ENCODE measurements at regions not wholly inside any gene's neighbourhood (a gene's known extent, or its start where the extent isn't known, plus 50 kb on each side); places are given as distances from the start of the nearest gene placed in this dataset.

DNA sequence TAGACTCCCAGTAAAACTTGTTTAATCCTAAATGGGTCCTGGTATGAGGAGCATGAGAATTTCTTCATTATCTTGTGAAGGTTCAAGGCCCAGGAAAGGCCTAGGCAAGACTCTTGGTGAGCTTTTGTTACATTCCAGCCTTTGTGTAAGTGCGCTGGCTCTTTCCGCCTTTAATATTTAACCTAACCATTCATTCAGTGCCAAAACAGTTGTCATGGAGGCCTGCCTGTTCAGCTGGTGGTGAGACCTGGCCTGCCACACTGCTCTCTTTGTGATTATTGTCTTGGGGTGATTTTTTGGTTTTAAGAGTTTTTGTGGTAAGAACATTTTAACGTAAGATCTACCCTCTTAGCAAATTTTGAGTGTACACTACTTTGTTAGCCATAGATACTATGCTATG is 127.5 kb upstream of the WWC1 start:
- peaks cover 15% of the 10 kb centered on the region for H3K4me1 ChIP-seq (ENCODE audit: control insufficient read depth, insufficient read depth, low read length)

DNA sequence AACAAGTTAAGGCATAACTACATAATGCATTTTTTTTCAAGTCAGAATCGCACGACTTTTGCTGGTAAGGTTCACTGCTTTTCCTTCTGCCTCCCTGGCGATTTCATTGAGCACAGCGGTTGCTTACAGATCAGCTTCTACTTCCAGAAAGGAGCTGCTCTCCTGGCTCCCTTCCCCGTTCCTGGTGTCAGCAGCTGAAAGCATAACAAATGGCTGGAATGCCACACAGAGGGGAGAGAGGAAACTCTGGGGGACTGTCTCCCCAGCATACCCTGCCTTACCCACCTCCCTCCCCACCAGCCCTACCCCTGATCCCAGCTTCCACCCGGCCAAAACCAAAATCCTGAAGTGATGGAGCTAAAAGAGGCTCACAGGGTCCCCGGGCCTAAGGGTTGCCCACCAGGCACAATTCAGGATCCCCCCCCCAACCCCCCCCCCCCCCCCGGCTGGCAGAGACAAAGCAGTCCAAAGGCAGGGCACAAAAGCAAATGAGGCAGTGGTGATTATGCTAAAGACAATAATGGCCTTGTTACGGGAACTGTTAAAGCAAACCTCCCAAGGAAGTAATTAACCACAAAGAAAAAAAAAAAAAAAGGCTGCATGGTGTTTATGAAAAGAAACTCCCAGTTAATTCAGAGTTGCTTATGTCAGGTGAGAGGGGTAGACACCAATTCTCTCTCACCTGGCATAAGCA is 126.1 kb upstream of the WWC1 start:
- no peaks in the 10 kb centered on the region for H3K36me3 ChIP-seq (ENCODE audit: control insufficient read depth, insufficient read depth, low read length)
- WGBS, 2 experiments, result 5 to 7% methylated on average over 7 of the region's 9 CpGs

More for the DNA sequence above, 127.5 kb upstream of the WWC1 start:
- WGBS, 2 experiments, result 86 to 90% methylated on average over 2 to 3 of the region's 3 CpGs
- no peaks in the 10 kb centered on the region for H3K9me3 ChIP-seq (ENCODE audit: control insufficient read depth, low read length)
- H3K4me3 ChIP-seq (ENCODE audit: insufficient read depth, low read depth, low read length), result no peak overlapping the region
- no peaks in the 10 kb centered on the region for H3K36me3 ChIP-seq (ENCODE audit: control insufficient read depth, insufficient read depth, low read length)
- no peak overlapping the region for H3K27ac ChIP-seq (ENCODE audit: insufficient read depth, low read depth, low read length, poor library complexity, severe bottlenecking)
- no peaks in the 10 kb centered on the region for H3K27me3 ChIP-seq (ENCODE audit: control insufficient read depth, insufficient read depth, low read length, poor library complexity, severe bottlenecking)

DNA sequence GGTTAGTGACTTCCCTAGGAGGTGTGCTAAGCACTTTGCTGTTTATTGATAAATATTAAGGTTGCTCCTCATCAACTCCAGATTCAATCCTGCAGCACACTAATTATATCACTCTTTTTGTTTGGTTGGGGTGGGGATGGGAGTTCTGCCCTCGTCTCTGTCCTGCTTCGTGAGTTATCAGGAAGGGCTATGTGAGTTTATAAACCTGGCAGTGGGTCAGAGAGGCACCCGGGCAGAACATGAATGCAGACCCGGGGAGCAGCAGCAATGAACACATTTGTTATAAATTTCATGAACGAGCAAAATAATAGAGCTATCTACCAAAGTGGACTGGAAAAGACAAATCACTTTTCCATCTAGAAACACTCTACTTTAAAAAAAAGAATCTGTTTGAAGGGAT is 125.5 kb upstream of the WWC1 start:
- H3K4me1 ChIP-seq (ENCODE audit: control insufficient read depth, insufficient read depth, low read length), result peaks cover 15% of the 10 kb centered on the region
- no peaks in the 10 kb centered on the region for H3K27me3 ChIP-seq (ENCODE audit: control insufficient read depth, insufficient read depth, low read length, poor library complexity, severe bottlenecking)
- no peaks in the 10 kb centered on the region for H3K36me3 ChIP-seq (ENCODE audit: control insufficient read depth, insufficient read depth, low read length)
- no peaks in the 10 kb centered on the region for H3K9me3 ChIP-seq (ENCODE audit: control insufficient read depth, low read length)
- WGBS, 2 experiments, result 58 to 61% methylated on average over 5 of the region's 5 CpGs
- no peak overlapping the region for H3K27ac ChIP-seq (ENCODE audit: insufficient read depth, low read depth, low read length, poor library complexity, severe bottlenecking)
- no peak overlapping the region for H3K4me3 ChIP-seq (ENCODE audit: insufficient read depth, low read depth, low read length)

More for the DNA sequence above, 126.1 kb upstream of the WWC1 start:
- Histone ChIP-seq H3K27me3 (ENCODE audit: control insufficient read depth, insufficient read depth, low read length, poor library complexity, severe bottlenecking) (no peaks in the 10 kb centered on the region), H3K9me3 (ENCODE audit: control insufficient read depth, low read length) (no peaks in the 10 kb centered on the region), H3K27ac (ENCODE audit: insufficient read depth, low read depth, low read length, poor library complexity, severe bottlenecking) (peak overlapping the region; percentile 21), H3K4me1 (ENCODE audit: control insufficient read depth, insufficient read depth, low read length) (peaks cover 15% of the 10 kb centered on the region), H3K4me3 (ENCODE audit: insufficient read depth, low read depth, low read length) (no peak overlapping the region)

DNA sequence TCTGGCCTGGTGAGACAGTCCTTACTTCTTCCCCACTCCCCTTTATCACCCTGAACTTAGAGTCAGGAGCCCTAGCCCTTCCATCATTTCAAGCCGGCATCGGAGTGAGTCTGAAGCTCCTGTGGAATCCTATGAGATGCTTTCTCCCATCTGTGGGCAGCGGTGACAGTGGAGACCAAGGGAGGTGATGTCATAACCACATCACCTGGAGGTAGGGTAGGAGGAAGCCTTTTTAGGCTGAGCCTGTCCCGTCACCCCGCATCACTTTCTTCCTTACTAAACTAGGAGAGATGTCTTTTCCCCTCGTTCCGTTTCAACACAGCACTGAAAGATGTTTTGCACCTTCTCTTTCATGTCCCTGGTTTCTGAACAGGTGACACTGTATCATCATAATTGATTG is 124.1 kb upstream of the WWC1 start:
- Histone ChIP-seq H3K9me3 (ENCODE audit: control insufficient read depth, low read length) (no peaks in the 10 kb centered on the region), H3K27me3 (ENCODE audit: control insufficient read depth, insufficient read depth, low read length, poor library complexity, severe bottlenecking) (no peaks in the 10 kb centered on the region), H3K4me1 (ENCODE audit: control insufficient read depth, insufficient read depth, low read length) (peaks cover 15% of the 10 kb centered on the region), H3K36me3 (ENCODE audit: control insufficient read depth, insufficient read depth, low read length) (no peaks in the 10 kb centered on the region), H3K27ac (ENCODE audit: insufficient read depth, low read depth, low read length, poor library complexity, severe bottlenecking) (no peak overlapping the region), H3K4me3 (ENCODE audit: insufficient read depth, low read depth, low read length) (no peak overlapping the region)
- WGBS, 2 experiments, result 93 to 94% methylated on average over 7 of the region's 7 CpGs

DNA sequence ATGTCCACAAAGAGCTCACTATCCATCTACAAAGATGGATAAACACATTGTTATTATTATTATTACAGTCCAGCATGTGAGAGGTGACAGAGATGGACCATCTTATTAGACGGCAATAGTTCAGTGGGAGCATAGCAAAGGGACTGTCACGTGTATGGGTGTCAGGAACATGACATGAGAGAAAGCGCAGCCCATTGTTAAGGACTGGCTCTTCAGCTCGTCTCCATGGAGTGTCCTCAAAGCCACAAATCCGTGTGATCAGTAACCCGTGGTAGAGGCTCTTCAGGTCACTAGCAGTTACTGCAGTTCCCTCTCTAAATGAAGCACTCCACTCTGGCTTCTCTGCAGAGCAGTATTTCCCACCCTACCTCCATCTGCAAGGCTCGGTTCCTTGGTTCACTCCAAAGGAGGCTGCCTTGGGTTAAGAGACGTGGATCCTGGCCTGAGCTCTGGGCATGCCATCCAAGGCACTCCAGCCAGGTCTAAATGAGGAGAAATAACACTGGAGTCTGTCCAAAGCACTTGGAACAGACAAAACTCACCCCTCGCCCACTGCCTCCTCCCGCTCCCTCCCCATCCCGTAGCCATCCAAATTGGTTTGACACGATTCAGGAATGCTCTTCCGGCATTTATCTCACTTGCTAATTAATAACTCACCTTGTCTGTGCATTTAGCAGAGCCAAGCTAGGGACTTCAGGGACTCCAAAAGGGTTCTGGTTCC is 122.3 kb upstream of the WWC1 start:
- no peak overlapping the region for H3K4me3 ChIP-seq (ENCODE audit: insufficient read depth, low read depth, low read length)
- no peaks in the 10 kb centered on the region for H3K9me3 ChIP-seq (ENCODE audit: control insufficient read depth, low read length)
- peaks cover 15% of the 10 kb centered on the region for H3K4me1 ChIP-seq (ENCODE audit: control insufficient read depth, insufficient read depth, low read length)
- WGBS, 2 experiments, result 83 to 87% methylated on average over 13 of the region's 13 CpGs
- no peaks in the 10 kb centered on the region for H3K36me3 ChIP-seq (ENCODE audit: control insufficient read depth, insufficient read depth, low read length)
- no peaks in the 10 kb centered on the region for H3K27me3 ChIP-seq (ENCODE audit: control insufficient read depth, insufficient read depth, low read length, poor library complexity, severe bottlenecking)
- no peak overlapping the region for H3K27ac ChIP-seq (ENCODE audit: insufficient read depth, low read depth, low read length, poor library complexity, severe bottlenecking)

DNA sequence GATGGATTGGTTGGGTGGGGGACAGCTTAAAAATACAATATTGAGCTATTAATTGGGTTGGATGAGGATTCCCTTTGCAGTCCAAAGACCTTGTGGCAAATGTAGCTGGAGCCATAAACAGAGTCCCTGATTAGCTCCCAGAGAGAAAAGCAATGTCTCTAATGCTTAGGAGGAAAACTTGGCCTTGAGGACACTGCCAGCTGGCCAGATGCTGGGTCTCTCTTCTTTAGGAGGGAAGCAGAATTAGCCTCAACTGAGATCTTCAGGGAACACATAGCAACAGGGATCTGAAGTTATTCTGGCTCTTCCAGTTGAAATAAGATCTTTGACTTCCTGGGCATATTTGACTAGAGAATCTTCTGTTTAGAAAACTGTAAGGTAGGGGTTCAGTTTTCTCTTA is 121.7 kb upstream of the WWC1 start:
- Histone ChIP-seq H3K9me3 (ENCODE audit: control insufficient read depth, low read length) (no peaks in the 10 kb centered on the region), H3K4me1 (ENCODE audit: control insufficient read depth, insufficient read depth, low read length) (peaks cover 11% of the 10 kb centered on the region), H3K36me3 (ENCODE audit: control insufficient read depth, insufficient read depth, low read length) (no peaks in the 10 kb centered on the region), H3K27ac (ENCODE audit: insufficient read depth, low read depth, low read length, poor library complexity, severe bottlenecking) (no peak overlapping the region), H3K4me3 (ENCODE audit: insufficient read depth, low read depth, low read length) (no peak overlapping the region), H3K27me3 (ENCODE audit: control insufficient read depth, insufficient read depth, low read length, poor library complexity, severe bottlenecking) (no peaks in the 10 kb centered on the region)

DNA sequence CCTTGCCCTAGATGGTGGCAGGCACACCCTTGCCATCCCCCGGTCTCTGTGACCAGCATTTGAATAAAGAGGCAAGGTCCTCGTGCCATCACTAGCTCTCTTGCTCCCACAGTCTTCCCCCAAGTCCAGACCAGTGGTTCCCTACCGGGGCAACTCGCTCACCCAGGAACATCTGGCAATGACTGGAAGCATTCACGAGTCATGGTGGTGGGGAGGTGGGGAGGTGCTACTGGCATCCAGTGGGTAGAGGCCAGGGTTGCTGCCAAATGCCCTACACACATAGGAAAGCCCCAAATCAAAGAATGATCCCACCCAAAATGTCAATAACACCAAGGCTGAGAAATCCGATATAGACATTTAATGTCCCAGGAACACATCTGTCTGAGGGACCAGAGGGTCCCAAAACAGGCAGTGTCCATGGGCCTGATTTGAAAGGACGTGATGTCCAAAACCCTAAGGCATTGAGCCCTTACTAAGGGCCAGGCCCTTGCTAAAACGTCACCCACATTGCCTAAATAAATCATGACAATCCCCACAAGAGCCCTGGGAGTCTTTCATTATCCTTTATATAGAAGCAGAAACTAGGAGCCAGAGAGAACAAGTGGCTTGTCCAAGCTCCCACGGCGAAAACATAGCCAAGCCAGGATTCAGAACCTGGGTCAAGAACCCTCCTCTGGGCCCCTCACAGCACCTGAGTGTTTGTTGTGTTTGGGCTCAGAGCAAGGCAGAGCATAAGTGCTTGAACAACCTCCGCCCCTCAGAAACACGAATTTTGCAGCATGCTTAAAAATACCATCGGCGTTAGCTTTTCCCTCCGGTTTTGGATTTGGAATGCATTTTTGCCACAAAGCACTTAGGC is 119.3 kb upstream of the WWC1 start:
- WGBS, 2 experiments, result 90 to 91% methylated on average over 15 of the region's 15 CpGs
- no peaks in the 10 kb centered on the region for H3K9me3 ChIP-seq (ENCODE audit: control insufficient read depth, low read length)

DNA sequence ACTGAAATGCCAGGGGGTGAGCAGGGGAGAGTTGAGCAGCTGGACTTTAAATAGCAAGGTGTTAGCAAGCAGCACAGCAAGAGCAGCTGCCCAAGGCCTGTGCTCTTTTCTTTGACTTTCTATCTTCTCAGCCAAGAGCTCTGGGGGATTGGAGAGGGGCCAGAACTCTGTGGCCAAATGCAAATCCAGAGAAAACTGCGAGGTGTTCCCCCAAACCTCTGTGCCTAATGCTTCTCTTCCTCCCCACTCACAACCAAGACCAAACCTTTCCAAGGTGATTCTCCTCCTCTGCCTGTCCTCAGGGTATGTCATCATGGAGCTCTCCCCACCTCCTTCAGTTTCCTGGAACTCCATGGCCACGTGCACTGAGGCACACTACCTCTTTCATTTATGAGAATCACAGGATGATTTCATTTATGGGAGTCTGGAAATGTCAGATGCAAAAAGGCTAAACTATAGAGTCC is 118.7 kb upstream of the WWC1 start:
- no peaks in the 10 kb centered on the region for H3K27me3 ChIP-seq (ENCODE audit: control insufficient read depth, insufficient read depth, low read length, poor library complexity, severe bottlenecking)

More for the DNA sequence above, 119.3 kb upstream of the WWC1 start:
- Histone ChIP-seq H3K4me3 (ENCODE audit: insufficient read depth, low read depth, low read length) (no peak overlapping the region), H3K27me3 (ENCODE audit: control insufficient read depth, insufficient read depth, low read length, poor library complexity, severe bottlenecking) (no peaks in the 10 kb centered on the region), H3K27ac (ENCODE audit: insufficient read depth, low read depth, low read length, poor library complexity, severe bottlenecking) (no peak overlapping the region), H3K36me3 (ENCODE audit: control insufficient read depth, insufficient read depth, low read length) (no peaks in the 10 kb centered on the region), H3K4me1 (ENCODE audit: control insufficient read depth, insufficient read depth, low read length) (no peaks in the 10 kb centered on the region)

DNA sequence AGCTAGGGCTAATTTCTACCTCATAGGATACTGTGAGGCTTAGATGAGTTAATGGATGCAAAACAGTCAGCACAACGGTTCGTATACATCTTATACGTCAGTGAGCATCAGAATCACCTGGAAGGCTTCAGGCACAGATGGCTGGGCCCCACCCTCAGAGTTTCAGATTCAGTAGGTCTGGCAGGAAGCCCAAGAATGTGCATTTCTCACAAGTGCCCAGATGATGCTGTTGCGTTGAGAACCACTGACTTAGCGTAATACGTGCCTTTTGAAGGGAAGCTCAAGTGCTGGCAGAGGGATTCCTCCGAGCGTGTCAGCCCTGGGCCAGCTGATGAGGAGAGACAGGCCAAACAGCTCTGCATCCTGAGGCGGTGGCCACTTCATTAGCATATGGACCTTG is 117.1 kb upstream of the WWC1 start:
- 93 to 96% methylated on average over 9 of the region's 9 CpGs for WGBS, 2 experiments
- H3K27me3 ChIP-seq (ENCODE audit: control insufficient read depth, insufficient read depth, low read length, poor library complexity, severe bottlenecking), result no peaks in the 10 kb centered on the region

More for the DNA sequence above, 118.7 kb upstream of the WWC1 start:
- Histone ChIP-seq H3K4me3 (ENCODE audit: insufficient read depth, low read depth, low read length) (no peak overlapping the region), H3K36me3 (ENCODE audit: control insufficient read depth, insufficient read depth, low read length) (no peaks in the 10 kb centered on the region), H3K9me3 (ENCODE audit: control insufficient read depth, low read length) (no peaks in the 10 kb centered on the region), H3K27ac (ENCODE audit: insufficient read depth, low read depth, low read length, poor library complexity, severe bottlenecking) (no peak overlapping the region), H3K4me1 (ENCODE audit: control insufficient read depth, insufficient read depth, low read length) (no peaks in the 10 kb centered on the region)
- 93 to 95% methylated on average over 2 of the region's 2 CpGs for WGBS, 2 experiments

DNA sequence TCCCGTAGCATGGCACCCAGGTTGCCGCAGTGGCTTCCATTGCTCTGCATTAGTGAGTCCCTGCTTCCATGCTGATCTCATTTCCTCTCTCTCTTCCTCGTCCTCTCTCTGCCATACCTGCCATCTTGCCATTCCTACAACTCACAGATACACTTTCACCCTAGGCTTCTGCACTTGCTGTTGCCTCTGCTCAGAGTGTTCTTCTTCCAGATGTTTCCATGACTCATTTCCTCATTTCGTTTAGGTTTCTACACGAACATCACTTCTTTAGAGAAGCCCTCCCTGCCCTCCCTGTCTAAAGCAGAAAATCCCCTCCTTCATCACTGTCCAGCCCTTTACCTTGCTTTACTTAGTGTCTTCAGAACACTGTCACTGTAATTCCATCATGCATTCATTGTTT is 115.2 kb upstream of the WWC1 start:
- no peak overlapping the region for H3K4me3 ChIP-seq (ENCODE audit: insufficient read depth, low read depth, low read length)
- H3K27me3 ChIP-seq (ENCODE audit: control insufficient read depth, insufficient read depth, low read length, poor library complexity, severe bottlenecking), result no peaks in the 10 kb centered on the region
- no peaks in the 10 kb centered on the region for H3K36me3 ChIP-seq (ENCODE audit: control insufficient read depth, insufficient read depth, low read length)
- H3K4me1 ChIP-seq (ENCODE audit: control insufficient read depth, insufficient read depth, low read length), result no peaks in the 10 kb centered on the region
- no peak overlapping the region for H3K27ac ChIP-seq (ENCODE audit: insufficient read depth, low read depth, low read length, poor library complexity, severe bottlenecking)
- no peaks in the 10 kb centered on the region for H3K9me3 ChIP-seq (ENCODE audit: control insufficient read depth, low read length)
- 91 to 93% methylated on average over 5 of the region's 5 CpGs for WGBS, 2 experiments

More for the DNA sequence above, 117.1 kb upstream of the WWC1 start:
- no peak overlapping the region for H3K27ac ChIP-seq (ENCODE audit: insufficient read depth, low read depth, low read length, poor library complexity, severe bottlenecking)
- no peaks in the 10 kb centered on the region for H3K36me3 ChIP-seq (ENCODE audit: control insufficient read depth, insufficient read depth, low read length)
- H3K4me3 ChIP-seq (ENCODE audit: insufficient read depth, low read depth, low read length), result no peak overlapping the region
- no peaks in the 10 kb centered on the region for H3K4me1 ChIP-seq (ENCODE audit: control insufficient read depth, insufficient read depth, low read length)
- no peaks in the 10 kb centered on the region for H3K9me3 ChIP-seq (ENCODE audit: control insufficient read depth, low read length)

All from ectodermal cell (in vitro differentiated cells).